H1 (cell line): ENCODE measurements at regions not wholly inside any gene's neighbourhood (a gene's known extent, or its start where the extent isn't known, plus 50 kb on each side); places are given as distances from the start of the nearest gene placed in this dataset.
"Not testable (repeated sequence)": the region's sequence is repeated elsewhere in the genome, so short reads cannot be mapped to it uniquely, and the experiment has no call there.

ENCODE experiments used
- CTCF ChIA-PET: fragments of 300-600 bp; sonication (Branson Sonifier 250); formaldehyde crosslinking; loops from one replicate; lab custom pipeline; 2021; ENCODE audit not compliant: partially characterized antibody; lab: Charles Lee
- POLR2A ChIA-PET: fragments of 300-600 bp; sonication (Branson Sonifier 250); formaldehyde crosslinking; loops from one replicate; lab custom pipeline; 2021; ENCODE audit warnings: inconsistent platforms; ENCODE audit not compliant: partially characterized antibody; lab: Charles Lee
- DNase-seq, 2 experiments: peaks; one replicate each; pipeline versions ENCODE4 v3.0.0 to v3.0.0-alpha.2; 2010 to 2022; ENCODE audit warnings: low spot score in 2 of 2, low read depth in 1 of 2, mixed read lengths in 1 of 2
- FAIRE-seq: peaks from 2 replicates; lab custom pipeline; 2011; peaks lifted over from hg19 to GRCh38; lab: Jason Lieb, UNC
- H2AFZ ChIP-seq: 2 replicates; pipeline ENCODE4 v1.8.1; 2012; ENCODE audit warnings: low read length, inconsistent platforms
- H2AK5ac ChIP-seq: 2 replicates; pipeline ENCODE4 v1.6.1; 2013; ENCODE audit warnings: low read depth, low read length
- H2BK120ac ChIP-seq: replicated peaks from 2 replicates; pipeline ENCODE3; 2013; ENCODE audit warnings: low read depth, low read length, inconsistent platforms
- H2BK12ac ChIP-seq: 2 replicates; pipeline ENCODE4 v1.6.1; 2013; ENCODE audit warnings: low read depth, low read length
- H2BK15ac ChIP-seq: 2 replicates; pipeline ENCODE4 v1.6.1; 2013; ENCODE audit warnings: low read length
- H2BK20ac ChIP-seq: 2 replicates; pipeline ENCODE4 v1.6.1; 2013; ENCODE audit warnings: low read length
- H2BK5ac ChIP-seq: 2 replicates; pipeline ENCODE4 v1.6.1; 2013; ENCODE audit warnings: low read depth, low read length
- H3K14ac ChIP-seq: 2 replicates; pipeline ENCODE4 v1.6.1; 2013; ENCODE audit warnings: inconsistent platforms; ENCODE audit not compliant: insufficient read length
- H3K18ac ChIP-seq: 2 replicates; pipeline ENCODE4 v1.6.1; 2013; ENCODE audit warnings: low read length; ENCODE audit errors: extremely low read depth
- H3K23ac ChIP-seq: 2 replicates; pipeline ENCODE4 v1.6.1; 2013; ENCODE audit warnings: inconsistent platforms; ENCODE audit not compliant: insufficient read length
- H3K23me2 ChIP-seq: 2 replicates; pipeline ENCODE4 v1.6.1; 2013; ENCODE audit warnings: low read depth, low read length
- H3K27ac ChIP-seq: 2 replicates; pipeline ENCODE4 v1.6.1; 2011; ENCODE audit warnings: low read depth, low read length, inconsistent platforms
- H3K27me3 ChIP-seq, 4 experiments: replicated peaks in 1 of 4; 1 replicate in 1 of 4; 2 replicates in 3 of 4; pipeline versions ENCODE4 v1.6.1 to v1.8.1; 2011 to 2013; ENCODE audit warnings: low read length in 3 of 4, mild to moderate bottlenecking in 3 of 4, inconsistent platforms in 2 of 4, mixed read lengths in 2 of 4, moderate library complexity in 1 of 4; ENCODE audit not compliant: control insufficient read depth in 3 of 4, insufficient read depth in 3 of 4; ENCODE audit errors: extremely low read depth in 1 of 4
- H3K36me3 ChIP-seq, 4 experiments: 2 replicates each; pipeline versions ENCODE4 v1.6.1 to v1.8.1; 2011 to 2013; ENCODE audit warnings: mild to moderate bottlenecking in 4 of 4, low read length in 3 of 4, moderate library complexity in 2 of 4, control low read depth in 1 of 4, inconsistent platforms in 1 of 4; ENCODE audit not compliant: insufficient read depth in 4 of 4, control insufficient read depth in 2 of 4
- H3K4ac ChIP-seq: replicated peaks from 2 replicates; pipeline ENCODE3; 2013; ENCODE audit warnings: low read length, low read depth, mixed read lengths, inconsistent platforms; ENCODE audit not compliant: insufficient read length
- H3K4me1 ChIP-seq, 4 experiments: replicated peaks in 1 of 4; 1 replicate in 1 of 4; 2 replicates in 3 of 4; pipeline versions ENCODE4 v1.6.1 to v1.8.1; 2011 to 2013; ENCODE audit warnings: low read length in 3 of 4, inconsistent platforms in 2 of 4, mixed read lengths in 1 of 4; ENCODE audit not compliant: insufficient read depth in 4 of 4, control insufficient read depth in 3 of 4
- H3K4me2 ChIP-seq, 2 experiments: 2 replicates each; pipeline versions ENCODE4 v1.6.1 to v1.8.1; 2011 to 2013; ENCODE audit warnings: low read depth in 2 of 2, low read length in 2 of 2, control low read depth in 1 of 2, inconsistent platforms in 1 of 2, mild to moderate bottlenecking in 1 of 2; ENCODE audit not compliant: insufficient read depth in 1 of 2
- H3K4me3 ChIP-seq, 4 experiments: fragments of 200-600, 300-600 bp in 1 of 4; sonication (generic), shearing (Covaris generic), sonication (Bioruptor Twin) in 1 of 4; 2 replicates each; pipeline versions ENCODE4 v1.5.1 to v1.8.1; 2011 to 2016; ENCODE audit warnings: low read length in 4 of 4, low read depth in 3 of 4, control low read depth in 2 of 4, inconsistent platforms in 2 of 4, mild to moderate bottlenecking in 2 of 4, mixed read lengths in 1 of 4, moderate library complexity in 1 of 4; ENCODE audit not compliant: insufficient read depth in 2 of 4; ENCODE audit errors: extremely low read depth in 1 of 4
- H3K56ac ChIP-seq: replicated peaks from 2 replicates; pipeline ENCODE3; 2013; ENCODE audit warnings: low read depth, mild to moderate bottlenecking, mixed read lengths, low read length, inconsistent platforms; ENCODE audit not compliant: insufficient read length
- H3K79me1 ChIP-seq: 2 replicates; pipeline ENCODE4 v1.6.1; 2013; ENCODE audit warnings: low read depth, low read length, control low read depth
- H3K79me2 ChIP-seq, 2 experiments: 2 replicates each; pipeline versions ENCODE4 v1.6.1 to v1.8.1; 2012 to 2013; ENCODE audit warnings: low read length in 2 of 2, mild to moderate bottlenecking in 2 of 2, inconsistent platforms in 1 of 2; ENCODE audit not compliant: insufficient read depth in 2 of 2, control insufficient read depth in 1 of 2
- H3K9ac ChIP-seq, 4 experiments: replicated peaks in 1 of 4; 1 replicate in 1 of 4; 2 replicates in 3 of 4; pipeline versions ENCODE4 v1.6.1 to v1.8.1; 2011 to 2013; ENCODE audit warnings: low read depth in 3 of 4, low read length in 3 of 4, control low read depth in 2 of 4, mild to moderate bottlenecking in 2 of 4, moderate library complexity in 2 of 4, inconsistent platforms in 1 of 4; ENCODE audit errors: extremely low read depth in 1 of 4
- H3K9me3 ChIP-seq, 2 experiments: 2 replicates each; pipeline versions ENCODE4 v1.6.1 to v1.8.1; 2012 to 2013; ENCODE audit warnings: mild to moderate bottlenecking in 2 of 2, moderate library complexity in 2 of 2, control low read depth in 1 of 2, inconsistent platforms in 1 of 2, low read depth in 1 of 2, low read length in 1 of 2, mixed read lengths in 1 of 2; ENCODE audit not compliant: insufficient read depth in 2 of 2
- H4K20me1 ChIP-seq, 2 experiments: replicated peaks in 1 of 2; 2 replicates each; pipeline versions ENCODE3 to v1.8.1; 2011 to 2013; ENCODE audit warnings: inconsistent platforms in 2 of 2, low read length in 2 of 2, mild to moderate bottlenecking in 1 of 2; ENCODE audit not compliant: insufficient read depth in 2 of 2, control insufficient read depth in 1 of 2
- H4K5ac ChIP-seq: 2 replicates; pipeline ENCODE4 v1.6.1; 2013; ENCODE audit warnings: low read length, low read depth, mixed read lengths, inconsistent platforms; ENCODE audit not compliant: insufficient read length
- H4K8ac ChIP-seq: 2 replicates; pipeline ENCODE4 v1.8.0; 2013; ENCODE audit warnings: mild to moderate bottlenecking, moderate library complexity, low read length, inconsistent platforms; ENCODE audit not compliant: insufficient read depth; ENCODE audit errors: extremely low read depth
- H4K91ac ChIP-seq: replicated peaks from 2 replicates; pipeline ENCODE3; 2013; ENCODE audit warnings: low read length, mixed read lengths, inconsistent platforms; ENCODE audit not compliant: insufficient read length
- WGBS, 2 experiments: shearing (Covaris generic) in 1 of 2; methylation state at CpG; one replicate each; pipeline versions ENCODE4 v1.1.6 to v1.1.7; 2013 to 2015; ENCODE audit warnings: low lambda C conversion rate in 2 of 2, mixed read lengths in 2 of 2, inconsistent platforms in 1 of 2, low coverage in 1 of 2, missing lambda C conversion rate in 1 of 2; ENCODE audit not compliant: insufficient replicate concordance in 2 of 2, insufficient coverage in 1 of 2, insufficient read length in 1 of 2; ENCODE audit errors: extremely low coverage in 1 of 2, missing lambda C conversion rate in 1 of 2; 5-methylcytosine and 5-hydroxymethylcytosine counted together

- H3K14ac ChIP-seq, POLR2A ChIA-PET: not testable (repeated sequence)
These were observed 934.0 kb downstream of the TRAM1L1 start for GRCh38 chr4:116151371-116151770.

More at GRCh38 chr4:116151371-116151770, 934.0 kb downstream of the TRAM1L1 start:
- H3K27me3 ChIP-seq, H2AK5ac ChIP-seq, H3K36me3 ChIP-seq, H4K5ac ChIP-seq, H3K56ac ChIP-seq, H3K18ac ChIP-seq, H3K4ac ChIP-seq, CTCF ChIA-PET, H3K4me3 ChIP-seq, H2BK120ac ChIP-seq, H3K79me1 ChIP-seq, H4K8ac ChIP-seq, H3K4me1 ChIP-seq, H3K4me2 ChIP-seq, H3K27ac ChIP-seq, H3K9me3 ChIP-seq, H3K23me2 ChIP-seq, H3K23ac ChIP-seq, H4K91ac ChIP-seq, FAIRE-seq, H2BK12ac ChIP-seq, H2BK5ac ChIP-seq, H3K9ac ChIP-seq, H2BK15ac ChIP-seq, H2BK20ac ChIP-seq, DNase-seq, H4K20me1 ChIP-seq, H3K79me2 ChIP-seq: not testable (repeated sequence)
- 93% methylated on average over 8 of the region's 9 CpGs; no CpG with 5 or more reads in 1 of the 2 experiments for WGBS, 2 experiments
- peak overlapping the region; percentile 58; the same call in 1 of the 2 replicates for H2AFZ ChIP-seq
